Stomach smooth muscle (tissue), 2 donors: ENCODE measurements at regions not wholly inside any gene's neighbourhood (a gene's known extent, or its start where the extent isn't known, plus 50 kb on each side); places are given as distances from the start of the nearest gene placed in this dataset.

Experiments used
- H3K27ac ChIP-seq: one replicate; pipeline ENCODE4 v1.7.0; 2013; ENCODE audit warnings: mild to moderate bottlenecking, low read length, inconsistent platforms
- H3K27me3 ChIP-seq, 2 donors: one replicate each; pipeline ENCODE4 v1.7.0; 2013; ENCODE audit warnings: low read length in 2 of 2; ENCODE audit not compliant: insufficient read depth in 2 of 2, control insufficient read depth in 1 of 2
- H3K36me3 ChIP-seq, 2 donors: one replicate each; pipeline ENCODE4 v1.7.0; 2013; ENCODE audit warnings: low read length in 2 of 2; ENCODE audit not compliant: control insufficient read depth in 2 of 2, insufficient read depth in 2 of 2
- H3K4me1 ChIP-seq: one replicate; pipeline ENCODE4 v1.7.0; 2013; ENCODE audit warnings: low read length; ENCODE audit not compliant: control insufficient read depth, insufficient read depth
- H3K4me3 ChIP-seq, 2 donors: one replicate each; pipeline ENCODE4 v1.7.0; 2013; ENCODE audit warnings: low read length in 2 of 2
- H3K9ac ChIP-seq, 2 donors: one replicate each; pipeline ENCODE4 v1.7.0; 2013; ENCODE audit warnings: low read length in 2 of 2, mild to moderate bottlenecking in 1 of 2
- H3K9me3 ChIP-seq, 2 donors: one replicate each; pipeline ENCODE4 v1.7.0; 2013; ENCODE audit warnings: low read length in 2 of 2; ENCODE audit not compliant: control insufficient read depth in 2 of 2
- donor health status: healthy.
- donor health status: Pancreatic carcinoma.

- Histone ChIP-seq H3K9me3 (no peaks in the 10 kb centered on the region), H3K27me3 (no peaks in the 10 kb centered on the region), H3K4me1 (peaks cover 27% of the 10 kb centered on the region), H3K9ac (no peak overlapping the region), H3K27ac (no peak overlapping the region), H3K36me3 (peaks cover 0 to 9% of the 10 kb centered on the region in 2 donors), H3K4me3 (no peak overlapping the region)
These were observed 331.7 kb upstream of the UMPS start for GRCh38 chr3:124398594-124398993.

- H3K9me3 ChIP-seq: no peaks in the 10 kb centered on the region
- no peaks in the 10 kb centered on the region for H3K27me3 ChIP-seq
- peaks cover 20% of the 10 kb centered on the region for H3K4me1 ChIP-seq
- no peak overlapping the region for H3K9ac ChIP-seq
- H3K4me3 ChIP-seq: no peak overlapping the region
- H3K36me3 ChIP-seq: peaks cover 0 to 4% of the 10 kb centered on the region in 2 donors
- H3K27ac ChIP-seq: no peak overlapping the region
These were observed 328.4 kb upstream of the UMPS start for GRCh38 chr3:124401843-124402242.

- Histone ChIP-seq H3K9me3 (no peaks in the 10 kb centered on the region), H3K27me3 (no peaks in the 10 kb centered on the region), H3K4me3 (no peak overlapping the region), H3K4me1 (peaks cover 12% of the 10 kb centered on the region), H3K27ac (no peak overlapping the region), H3K36me3 (peaks cover 0 to 2% of the 10 kb centered on the region in 2 donors), H3K9ac (no peak overlapping the region)
These were observed 327.5 kb upstream of the UMPS start for GRCh38 chr3:124402791-124403190.

GRCh38 chr3:124404621-124405020 is 325.6 kb upstream of the UMPS start:
- Histone ChIP-seq H3K36me3 (no peaks in the 10 kb centered on the region), H3K27ac (no peak overlapping the region), H3K27me3 (no peaks in the 10 kb centered on the region), H3K9ac (no peak overlapping the region), H3K9me3 (no peaks in the 10 kb centered on the region), H3K4me3 (no peak overlapping the region), H3K4me1 (peaks cover 9% of the 10 kb centered on the region)

DNA sequence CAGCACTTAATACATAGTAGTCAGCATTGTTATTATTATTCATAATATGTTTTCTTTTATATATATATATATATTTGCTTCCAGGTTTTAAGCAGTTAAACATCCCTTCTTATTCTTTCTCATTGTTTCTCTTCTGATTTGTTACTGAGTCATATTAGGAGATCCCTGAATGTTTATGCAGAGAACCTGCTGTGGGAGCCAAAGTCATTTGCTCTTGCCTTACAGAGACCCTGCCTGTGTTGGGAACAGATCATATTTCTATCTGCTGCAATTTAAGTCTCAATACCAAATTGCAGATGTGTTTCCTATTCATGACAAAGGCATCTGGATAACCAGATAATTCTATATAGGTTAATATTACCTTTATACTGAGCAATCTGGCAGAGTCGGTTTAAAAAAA is 323.0 kb upstream of the UMPS start:
- Histone ChIP-seq H3K4me1 (no peaks in the 10 kb centered on the region), H3K9me3 (no peaks in the 10 kb centered on the region), H3K9ac (no peak overlapping the region), H3K27me3 (no peaks in the 10 kb centered on the region), H3K4me3 (no peak overlapping the region), H3K27ac (no peak overlapping the region), H3K36me3 (no peaks in the 10 kb centered on the region)

DNA sequence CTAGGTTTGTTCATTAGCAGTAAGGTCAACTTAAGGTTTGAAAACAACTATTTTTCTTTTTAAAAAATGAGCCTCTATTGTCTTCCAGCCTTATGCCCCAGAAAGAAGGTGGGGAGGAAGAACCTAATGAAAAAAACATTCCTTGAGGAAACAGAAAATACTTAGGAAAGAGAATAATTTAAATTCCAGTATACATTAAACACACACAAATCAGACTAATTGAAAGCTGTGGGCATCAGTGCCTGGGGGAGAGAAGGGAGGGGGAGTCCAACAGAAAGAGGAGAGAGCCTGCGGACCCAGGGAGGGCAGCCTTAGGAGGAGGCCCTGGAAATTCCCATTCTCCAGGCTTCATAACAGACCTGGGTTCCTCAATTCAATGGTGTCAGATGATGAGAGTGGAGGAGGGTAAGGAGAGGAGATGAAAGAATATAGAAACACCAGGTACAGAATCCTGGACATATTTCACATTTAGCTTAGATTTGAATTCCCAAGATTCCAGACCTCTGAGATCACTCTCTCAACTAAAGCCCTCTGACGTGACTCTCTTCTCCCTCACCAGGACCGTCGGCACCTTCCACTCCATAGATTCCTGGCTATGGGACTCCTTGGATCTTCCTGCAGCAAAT is 320.5 kb upstream of the UMPS start:
- no peaks in the 10 kb centered on the region for H3K27me3 ChIP-seq
- no peaks in the 10 kb centered on the region for H3K4me1 ChIP-seq
- H3K9ac ChIP-seq: no peak overlapping the region
- no peak overlapping the region for H3K4me3 ChIP-seq
- peaks cover 0 to 8% of the 10 kb centered on the region in 2 donors for H3K36me3 ChIP-seq
- H3K9me3 ChIP-seq: no peaks in the 10 kb centered on the region
- no peak overlapping the region for H3K27ac ChIP-seq

DNA sequence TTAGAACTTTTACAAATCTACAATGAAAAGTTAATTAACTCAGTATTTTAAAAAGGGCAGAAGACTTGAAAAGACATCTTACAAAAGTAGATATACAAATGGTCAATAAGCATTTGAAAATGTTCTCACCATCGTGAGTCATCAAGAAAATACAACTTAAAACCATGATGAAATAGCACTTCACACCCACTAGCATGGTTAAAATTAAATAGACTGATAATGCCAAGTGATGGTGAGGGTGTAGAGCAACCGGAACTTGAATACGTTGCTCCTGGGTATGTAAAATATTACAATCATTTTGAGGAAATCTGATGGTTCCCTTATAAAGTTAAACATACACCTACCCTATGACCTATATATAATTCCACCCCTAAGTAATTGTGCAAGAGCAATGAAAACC is 319.8 kb upstream of the UMPS start:
- H3K4me3 ChIP-seq: no peak overlapping the region
- no peak overlapping the region for H3K27ac ChIP-seq
- peaks cover 0 to 13% of the 10 kb centered on the region in 2 donors for H3K36me3 ChIP-seq
- H3K27me3 ChIP-seq: no peaks in the 10 kb centered on the region
- H3K9ac ChIP-seq: no peak overlapping the region
- H3K4me1 ChIP-seq: no peaks in the 10 kb centered on the region
- H3K9me3 ChIP-seq: no peaks in the 10 kb centered on the region

DNA sequence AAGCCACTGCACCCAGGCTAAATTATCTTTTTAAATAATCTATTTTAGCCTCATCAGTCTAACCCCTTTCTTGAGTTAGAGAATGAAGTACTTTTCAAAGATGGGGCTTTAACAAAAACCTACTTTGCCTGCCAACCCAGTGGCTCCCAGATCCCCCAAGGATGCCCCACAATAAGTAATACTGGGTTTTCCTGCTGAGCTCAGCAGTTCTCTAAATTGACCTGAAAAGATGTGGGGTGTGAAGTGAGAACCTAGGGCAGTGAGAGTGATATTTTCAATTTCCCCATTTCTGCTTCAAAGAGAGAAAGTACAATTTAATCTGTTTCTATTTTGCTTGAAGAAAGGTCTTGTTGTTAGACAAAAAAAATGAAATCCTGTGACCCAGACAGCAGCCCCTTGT is 318.5 kb upstream of the UMPS start:
- Histone ChIP-seq H3K4me3 (no peak overlapping the region), H3K4me1 (peaks cover 2% of the 10 kb centered on the region), H3K27me3 (no peaks in the 10 kb centered on the region), H3K36me3 (peaks cover 0 to 15% of the 10 kb centered on the region in 2 donors), H3K9me3 (no peaks in the 10 kb centered on the region), H3K27ac (no peak overlapping the region), H3K9ac (no peak overlapping the region)

GRCh38 chr3:124412644-124413043 is 317.6 kb upstream of the UMPS start:
- peaks cover 0 to 15% of the 10 kb centered on the region in 2 donors for H3K36me3 ChIP-seq
- H3K9me3 ChIP-seq: no peaks in the 10 kb centered on the region
- H3K27ac ChIP-seq: no peak overlapping the region
- H3K9ac ChIP-seq: no peak overlapping the region
- no peaks in the 10 kb centered on the region for H3K27me3 ChIP-seq
- H3K4me1 ChIP-seq: peaks cover 5% of the 10 kb centered on the region
- H3K4me3 ChIP-seq: no peak overlapping the region

DNA sequence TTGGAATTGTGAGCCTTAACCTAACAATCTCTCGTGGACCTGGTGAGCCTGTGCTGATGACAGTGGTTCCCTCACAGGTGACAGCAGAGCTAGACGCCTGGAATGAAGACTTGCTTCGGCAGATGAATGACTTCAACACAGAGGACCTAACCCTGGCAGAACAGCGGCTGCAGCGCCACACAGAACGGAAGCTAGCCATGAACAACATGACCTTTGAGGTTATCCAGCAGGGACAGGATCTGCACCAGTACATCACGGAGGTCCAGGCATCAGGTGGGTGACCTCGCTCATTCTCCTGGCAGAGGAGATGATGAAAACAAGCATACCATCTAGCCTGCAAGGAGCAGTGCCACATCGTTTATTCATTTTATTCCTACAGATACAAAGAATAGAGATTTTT is 316.9 kb upstream of the UMPS start:
- no peaks in the 10 kb centered on the region for H3K9me3 ChIP-seq
- H3K27ac ChIP-seq: no peak overlapping the region
- H3K9ac ChIP-seq: no peak overlapping the region
- H3K27me3 ChIP-seq: no peaks in the 10 kb centered on the region
- peaks cover 5% of the 10 kb centered on the region for H3K4me1 ChIP-seq
- peaks cover 0 to 15% of the 10 kb centered on the region in 2 donors for H3K36me3 ChIP-seq
- H3K4me3 ChIP-seq: no peak overlapping the region

GRCh38 chr3:124413989-124414598 is 316.2 kb upstream of the UMPS start:
- Histone ChIP-seq H3K27ac (no peak overlapping the region), H3K4me1 (peaks cover 5% of the 10 kb centered on the region), H3K27me3 (no peaks in the 10 kb centered on the region), H3K9ac (no peak overlapping the region), H3K36me3 (peaks cover 2 to 15% of the 10 kb centered on the region in 2 donors), H3K4me3 (no peak overlapping the region), H3K9me3 (no peaks in the 10 kb centered on the region)
